HG03280 (cell line): ENCODE measurements at regions not wholly inside any gene's neighbourhood (a gene's known extent, or its start where the extent isn't known, plus 50 kb on each side); places are given as distances from the start of the nearest gene placed in this dataset.

ENCODE experiments used
- ATAC-seq: cut with Tn5 transposase; IDR thresholded peaks from one replicate; pipeline ENCODE4 v1.9.1; 2021; ENCODE audit warnings: mild to moderate bottlenecking, moderate library complexity; ENCODE audit not compliant: unreplicated experiment

DNA sequence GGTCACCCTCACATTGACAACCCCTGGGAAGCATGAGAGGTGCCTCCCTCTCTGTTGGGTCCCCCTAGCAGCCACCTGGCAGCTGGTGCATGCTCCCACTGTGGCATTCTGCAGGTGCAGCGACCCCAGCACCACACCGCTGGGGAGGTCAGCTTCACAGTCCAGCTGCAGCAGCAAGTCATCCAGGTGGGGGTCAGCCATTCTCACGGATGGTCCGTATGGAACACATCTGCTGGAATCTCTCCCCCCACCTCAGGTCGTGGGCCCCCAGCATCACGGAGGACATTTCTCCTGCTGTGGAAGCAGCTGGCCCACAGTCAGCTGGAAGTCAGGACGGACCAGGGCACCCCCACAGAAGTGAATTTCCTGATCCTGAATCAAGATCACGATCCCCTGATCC, 201.3 kb downstream of the COG6 start:
- ATAC-seq: no peak

DNA sequence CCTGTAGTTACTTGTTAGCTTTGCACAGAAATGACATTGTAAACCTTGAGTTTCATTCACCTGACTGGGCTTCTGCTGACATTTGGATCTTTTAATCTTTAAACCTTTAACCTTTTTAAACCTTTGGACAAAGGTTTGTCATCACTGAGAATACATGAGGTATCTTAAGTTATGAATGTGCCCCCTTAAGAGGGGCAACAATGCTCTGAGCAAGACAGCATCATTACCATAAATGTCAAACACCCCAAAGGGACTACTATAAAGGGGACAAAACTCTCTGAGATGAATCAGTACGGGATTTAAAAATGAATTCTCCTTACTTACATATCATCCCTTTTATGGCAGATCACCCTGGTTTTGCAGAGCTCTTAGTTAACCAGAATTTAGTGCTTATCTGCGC, 203.3 kb downstream of the COG6 start:
- ATAC-seq: no peak

DNA sequence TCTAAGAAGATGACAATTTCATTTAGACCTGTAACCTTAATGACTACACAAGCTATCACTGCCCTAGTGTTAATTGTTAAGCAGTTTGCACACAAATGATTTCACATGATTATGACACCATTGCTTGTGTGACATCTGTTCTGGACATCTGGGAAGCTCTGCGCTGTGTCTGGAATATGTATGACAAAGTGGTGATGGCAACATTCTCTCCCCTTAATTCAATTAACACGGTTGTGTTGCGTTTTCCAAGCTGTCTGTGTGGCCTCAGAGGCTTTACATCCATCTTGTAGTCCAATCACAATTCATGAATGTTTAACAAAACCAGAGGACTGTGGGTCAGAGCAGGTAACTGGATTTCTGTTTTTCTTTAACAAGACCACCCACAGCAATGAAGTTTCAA, 204.4 kb downstream of the COG6 start:
- ATAC-seq: no peak

- no peak for ATAC-seq
Observed at GRCh38 chr13:39862900-39863299, 207.4 kb downstream of the COG6 start.

- no peak for ATAC-seq
Observed at GRCh38 chr13:39864221-39864620, 208.8 kb downstream of the COG6 start.

- ATAC-seq: no peak
Observed at GRCh38 chr13:39866722-39867121, 211.3 kb downstream of the COG6 start.

GRCh38 chr13:39867807-39868206, 212.3 kb downstream of the COG6 start:
- no peak for ATAC-seq

DNA sequence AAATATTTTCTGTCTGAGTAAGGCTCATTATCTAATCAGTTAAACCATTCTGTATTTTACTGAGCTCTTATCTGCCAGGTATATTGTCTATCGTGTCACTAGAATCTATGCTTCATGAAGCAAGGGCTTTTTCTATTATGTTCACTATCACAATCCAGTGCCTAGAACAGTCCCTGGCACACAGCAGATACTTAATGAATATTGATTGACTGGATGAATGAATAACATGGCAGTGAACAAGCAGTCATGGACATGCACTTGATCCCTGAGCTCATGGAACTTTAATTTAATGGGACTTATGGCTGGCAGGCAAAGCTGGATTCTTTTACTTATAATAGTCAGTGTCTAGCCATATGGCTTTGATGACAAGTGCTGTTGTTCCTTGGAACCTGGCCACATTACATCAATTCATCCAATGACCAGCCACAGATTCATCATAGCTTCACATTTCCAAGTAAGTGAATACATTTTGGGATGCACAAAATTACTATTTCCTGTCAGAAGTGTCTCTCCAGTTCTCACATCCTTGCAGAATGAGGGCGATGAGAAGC, 214.8 kb downstream of the COG6 start:
- no peak for ATAC-seq

DNA sequence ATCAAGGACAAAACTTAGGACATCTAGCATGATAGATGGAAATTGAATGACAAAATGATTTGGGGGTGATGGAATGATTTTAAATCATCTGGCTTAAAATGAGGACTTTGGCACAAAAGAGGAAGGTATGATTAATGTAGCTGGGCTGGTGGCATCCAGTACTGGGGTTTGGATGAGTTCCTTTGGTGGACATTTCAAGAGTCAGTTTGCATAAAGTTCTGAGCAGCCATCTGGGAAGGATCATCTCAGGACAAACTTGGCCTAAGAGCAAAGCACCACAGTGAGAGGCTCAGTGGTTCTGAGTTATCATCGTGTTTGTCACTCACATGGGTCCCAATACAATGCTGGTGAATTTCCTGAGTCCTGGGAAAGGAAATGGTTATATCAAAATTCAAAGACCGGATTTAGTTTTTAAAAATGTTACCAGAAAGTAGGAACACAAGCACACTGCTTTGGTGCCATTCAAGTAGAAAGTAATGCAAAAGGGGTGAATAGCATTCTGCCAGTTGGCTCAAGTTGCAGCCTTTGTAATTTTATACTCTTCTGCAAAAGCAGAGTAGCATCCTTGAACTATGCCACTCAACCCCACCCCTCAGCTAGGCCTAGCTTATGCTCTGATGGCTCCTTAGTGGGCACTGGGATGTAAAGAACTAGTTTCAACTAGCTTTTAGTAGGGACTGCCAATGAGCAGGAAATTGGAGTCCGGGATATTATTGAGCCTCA, 219.0 kb downstream of the COG6 start:
- no peak for ATAC-seq

DNA sequence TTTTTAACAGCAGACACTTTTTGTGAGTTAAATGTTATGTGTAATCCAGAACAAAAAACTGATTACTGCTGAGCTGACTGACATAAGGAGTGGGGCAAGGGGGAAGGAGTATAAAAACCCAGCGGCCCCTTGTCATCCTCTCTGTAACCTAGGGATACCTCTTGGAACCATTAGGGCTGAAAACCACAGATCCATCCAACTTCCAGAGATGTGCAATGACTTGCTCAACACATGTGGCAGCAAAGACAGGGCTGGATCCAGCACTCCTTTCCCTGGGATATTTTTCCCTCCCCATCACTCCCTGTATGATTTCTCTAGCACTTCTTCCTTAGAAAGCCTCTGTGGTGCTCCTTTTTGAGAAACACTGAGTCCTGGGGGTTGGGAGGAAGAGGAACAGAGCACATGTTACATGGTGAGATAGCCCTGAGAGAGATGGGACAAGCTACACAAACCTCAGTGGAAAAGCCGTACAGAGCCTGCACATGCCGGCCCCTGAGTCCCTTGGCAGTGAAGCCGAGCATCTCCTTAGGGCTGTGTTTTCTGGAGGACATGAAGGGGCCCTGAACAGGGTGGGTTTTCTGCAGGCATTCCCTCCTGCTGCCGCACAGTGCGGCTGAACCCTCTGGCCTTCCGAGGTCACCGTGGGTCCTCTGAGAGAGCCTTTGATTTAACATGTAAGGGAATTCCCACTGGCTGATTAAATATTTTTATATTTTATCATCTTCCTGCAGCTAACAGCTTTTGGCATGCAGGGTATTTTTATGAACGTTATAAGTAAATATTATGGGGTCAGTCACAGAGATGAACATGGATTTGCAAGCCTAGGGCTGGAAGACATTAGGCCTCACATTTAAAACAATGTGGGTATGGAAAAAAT, 219.9 kb downstream of the COG6 start:
- ATAC-seq: no peak

GRCh38 chr13:39876258-39876657, 220.8 kb downstream of the COG6 start:
- no peak for ATAC-seq

DNA sequence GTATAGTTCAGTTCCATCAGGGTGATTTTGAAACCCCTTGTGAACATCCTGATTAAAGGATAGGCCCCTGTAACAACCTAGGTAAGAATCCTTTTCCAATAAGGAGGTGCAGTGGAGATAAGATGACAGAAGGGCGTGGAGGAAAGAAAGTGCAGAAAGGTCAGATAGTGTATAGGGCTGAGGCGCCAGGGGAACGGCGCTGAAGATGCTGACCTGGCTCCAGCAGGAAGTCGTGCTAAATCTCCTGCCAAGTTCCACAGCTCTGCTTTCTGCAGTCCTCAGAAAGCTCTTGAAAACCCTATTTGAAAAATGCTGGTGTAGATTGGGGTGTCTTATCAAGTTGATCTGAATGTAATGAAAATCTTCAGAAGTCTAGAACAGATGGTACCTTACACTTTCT, 221.7 kb downstream of the COG6 start:
- ATAC-seq: no peak

DNA sequence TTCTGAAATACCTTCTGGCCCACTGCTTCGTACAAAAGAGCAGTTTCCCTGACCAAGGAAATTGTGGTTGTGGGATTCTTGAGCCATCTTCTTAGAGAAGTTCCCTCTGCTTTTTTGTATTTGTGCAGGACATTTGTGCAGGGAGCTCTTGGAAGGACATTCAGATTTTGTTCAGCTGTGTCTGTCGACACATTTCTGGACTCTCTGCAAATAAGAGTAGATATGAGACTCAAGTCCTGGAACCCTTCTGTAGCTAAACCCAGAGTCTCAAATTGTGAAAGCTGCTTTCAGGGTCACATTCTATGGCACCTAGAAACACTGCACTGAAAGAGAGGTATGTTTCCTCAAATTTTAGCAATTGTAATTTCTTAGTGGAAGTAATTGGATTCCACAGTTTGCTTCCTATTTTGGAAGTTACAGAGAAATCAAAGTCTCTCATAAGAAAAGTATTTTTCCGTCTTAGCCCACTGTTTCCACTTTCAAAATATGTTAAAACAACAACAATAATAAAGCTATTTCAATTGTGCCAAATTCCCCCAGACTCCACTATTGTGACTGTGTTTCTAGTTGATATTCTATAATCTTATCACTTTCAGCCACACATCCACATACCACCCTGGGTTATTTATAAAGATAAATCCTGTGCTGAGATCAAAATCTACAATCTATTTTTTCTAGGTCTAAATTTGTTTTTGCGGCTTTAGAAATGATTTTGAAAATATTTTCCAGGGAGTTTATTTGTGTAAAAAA, 224.0 kb downstream of the COG6 start:
- no peak for ATAC-seq

DNA sequence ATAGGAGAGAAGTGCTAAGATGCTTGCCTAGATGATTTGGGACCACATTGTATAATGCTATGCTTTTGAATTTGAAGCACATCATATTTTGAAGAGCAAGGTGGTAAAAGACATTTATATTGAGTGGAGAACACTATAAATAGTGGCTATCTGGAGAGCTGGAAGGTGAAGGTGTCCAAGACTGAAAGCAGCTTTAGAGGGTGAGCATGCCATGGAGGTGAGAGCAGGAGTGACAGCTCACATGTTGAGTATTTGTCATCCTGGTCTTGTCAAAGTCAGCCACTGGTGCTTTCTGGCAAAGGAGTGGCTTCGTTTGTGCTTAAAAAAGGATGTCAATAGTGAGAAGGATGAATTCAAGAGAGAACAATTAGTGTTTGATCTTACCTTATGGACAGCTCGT, 225.9 kb downstream of the COG6 start:
- ATAC-seq: no peak

DNA sequence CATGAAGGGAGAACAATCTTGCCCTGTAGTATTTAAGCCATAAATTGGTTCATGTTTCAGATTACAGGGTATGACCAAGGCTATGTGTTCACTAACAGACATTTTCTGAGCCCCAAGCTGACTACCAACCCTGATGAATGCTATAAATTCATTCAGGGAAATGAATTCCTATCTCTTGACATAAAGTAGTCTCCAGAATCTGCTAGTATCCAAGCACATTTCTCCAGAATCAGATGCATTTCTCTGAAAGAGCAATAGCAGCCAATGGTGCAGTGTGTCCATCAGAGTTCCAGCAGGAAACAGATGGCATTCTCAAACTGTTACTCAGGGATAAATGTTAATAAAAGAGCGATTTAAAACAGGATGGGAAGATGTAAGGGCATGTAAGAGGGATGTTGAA, 226.4 kb downstream of the COG6 start:
- no peak for ATAC-seq

DNA sequence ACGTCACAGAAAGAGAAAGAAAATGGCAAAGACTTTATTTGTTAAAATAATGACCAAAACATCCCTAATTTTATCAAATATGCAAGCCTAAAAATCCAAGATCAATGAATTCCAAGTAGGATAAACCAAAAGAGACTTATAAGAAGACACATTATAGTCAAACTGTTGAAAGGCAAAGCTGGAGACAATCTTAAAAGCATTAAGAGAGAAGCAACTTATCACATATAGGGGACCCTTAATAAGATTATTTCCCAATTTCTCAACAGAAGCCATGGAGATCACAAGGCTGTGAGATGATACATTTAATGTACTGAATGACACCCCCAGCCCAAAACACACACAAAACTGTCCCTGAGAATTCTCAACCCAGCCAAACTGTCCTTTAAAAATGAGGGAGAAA, 228.7 kb downstream of the COG6 start:
- no peak for ATAC-seq

DNA sequence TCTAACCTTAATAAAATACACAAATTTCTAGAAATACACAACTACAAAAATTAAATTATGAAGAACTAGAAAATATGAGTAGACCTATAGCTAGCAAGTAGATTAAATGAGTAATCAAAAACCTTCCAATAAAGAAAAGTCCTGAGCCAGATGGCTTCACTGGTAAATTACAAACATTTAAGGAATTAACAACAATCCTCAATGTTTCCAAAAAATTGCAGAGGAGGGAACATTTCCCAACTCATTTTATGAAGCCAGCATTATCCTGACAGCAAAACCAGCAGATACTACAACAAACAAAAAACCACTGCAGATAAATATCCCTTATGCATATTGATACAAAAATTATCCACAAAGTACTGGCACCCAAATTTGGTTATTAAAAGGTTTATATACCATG, 230.9 kb downstream of the COG6 start:
- no peak for ATAC-seq

DNA sequence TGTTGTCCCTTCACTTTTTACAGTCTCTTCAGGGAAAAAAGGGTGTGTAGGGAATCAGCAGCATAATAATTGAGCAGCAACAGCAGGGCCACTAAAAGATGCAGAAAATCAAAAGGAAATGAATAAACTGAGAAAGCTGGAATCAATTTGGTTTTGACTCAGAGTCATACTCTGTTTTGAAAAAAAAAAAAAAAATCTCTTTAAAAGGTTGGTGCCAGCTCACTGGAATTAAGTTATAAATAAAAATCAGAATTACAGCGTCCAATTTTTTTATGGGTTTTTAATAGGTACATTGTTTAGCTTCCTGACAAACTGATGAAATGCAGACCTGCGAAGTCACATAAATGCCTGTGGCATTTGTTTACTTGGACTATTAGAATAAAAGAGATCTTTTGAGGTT, 231.9 kb downstream of the COG6 start:
- no peak for ATAC-seq

DNA sequence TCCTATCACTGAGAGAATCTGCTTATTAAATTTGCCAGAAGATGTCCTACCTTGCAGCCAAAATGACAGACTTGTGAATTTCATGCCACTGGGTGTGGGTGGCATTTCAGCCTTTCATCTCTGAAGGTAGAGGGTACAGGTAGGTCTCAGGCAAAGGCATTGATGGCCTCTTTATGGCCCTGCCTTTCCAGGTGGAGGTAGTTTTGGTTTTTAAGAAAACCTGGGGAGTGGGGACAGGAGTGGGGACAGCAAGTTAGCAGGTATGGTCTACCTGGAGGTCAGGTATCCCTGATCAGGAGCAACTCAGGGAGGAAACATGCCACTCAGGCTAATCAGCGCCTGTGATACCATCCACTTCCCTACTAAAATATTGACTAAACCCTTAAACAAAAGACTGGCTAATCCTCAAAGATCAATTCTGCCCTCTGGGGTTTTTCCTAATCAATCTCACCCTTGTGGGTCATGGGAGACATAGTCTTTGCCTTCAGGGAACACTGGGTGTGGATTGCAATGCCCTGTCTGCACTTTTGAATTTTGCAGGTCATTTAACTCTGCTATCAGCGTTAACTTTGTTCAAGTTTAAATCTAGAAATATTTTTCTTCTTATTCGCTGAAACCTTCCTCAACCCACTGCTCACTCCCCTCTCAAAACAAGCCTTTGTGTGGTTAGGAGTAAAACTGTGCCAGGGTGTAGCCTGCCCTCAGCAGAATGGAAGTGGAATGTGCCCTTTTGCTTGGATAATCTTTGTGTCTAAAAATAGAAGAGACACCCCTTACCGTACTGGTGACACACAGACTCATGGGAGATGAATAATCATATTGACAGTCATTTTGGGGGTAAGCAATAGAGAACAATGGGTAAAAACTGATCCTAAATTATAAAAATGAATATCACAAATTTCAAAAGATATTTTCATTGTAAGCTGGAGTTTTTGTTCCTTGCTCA, 233.7 kb downstream of the COG6 start:
- no peak for ATAC-seq

DNA sequence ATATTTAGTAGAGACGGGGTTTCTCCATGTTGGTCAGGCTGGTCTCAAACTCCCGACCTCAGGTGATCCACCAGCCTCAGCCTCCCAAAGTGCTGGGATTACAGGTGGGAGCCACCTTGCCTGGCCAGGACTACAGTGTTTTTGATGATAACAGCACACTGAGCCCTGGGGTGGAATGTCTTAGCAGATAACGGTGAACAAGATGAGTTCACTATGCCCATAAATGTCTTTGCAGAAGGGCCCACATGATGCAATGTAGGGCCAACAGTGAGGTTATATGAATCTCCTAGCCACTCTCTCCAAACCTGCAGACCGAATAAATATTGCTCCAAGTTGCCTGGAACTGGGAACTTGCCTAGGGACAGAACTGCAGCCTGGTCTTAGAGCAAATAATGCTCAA, 235.1 kb downstream of the COG6 start:
- ATAC-seq: no peak
